ENCODE measurements at regions not wholly inside any gene's neighbourhood (a gene's known extent, or its start where the extent isn't known, plus 50 kb on each side); places are given as distances from the start of the nearest gene placed in this dataset.
A peak's percentile ranks its signal among the peaks of the same experiment; 100 is the strongest.

- TF ChIP-seq CTCF (IDR thresholded peaks at IDR 0.05): peak; percentile 41
- TF ChIP-seq MXI1 (IDR thresholded peaks at IDR 0.05; ENCODE audit: low read depth, low read length): no peak
- no peak for TF ChIP-seq REST (IDR thresholded peaks at IDR 0.05; ENCODE audit: low read depth, low read length)
- no peak for TF ChIP-seq YY1 (IDR thresholded peaks at IDR 0.05; ENCODE audit: low read depth)
- no peak for TF ChIP-seq EP300 (IDR thresholded peaks at IDR 0.05; ENCODE audit: borderline replicate concordance in 1 of 2, low read depth in 1 of 2, low read length in 1 of 2)
- TF ChIP-seq POLR2AphosphoS5 (IDR thresholded peaks at IDR 0.05; ENCODE audit: low read depth, low read length): no peak
- TF ChIP-seq USF2 (IDR thresholded peaks at IDR 0.05; ENCODE audit: borderline replicate concordance, low read depth, low read length): no peak
- TF ChIP-seq FOXJ3 (CRISPR knock-in tag; IDR thresholded peaks at IDR 0.05): no peak
- TF ChIP-seq RAD21 (IDR thresholded peaks at IDR 0.05; ENCODE audit: low read length): peak; percentile 83
- TF ChIP-seq SIN3A (IDR thresholded peaks at IDR 0.05; ENCODE audit: borderline replicate concordance, low read depth, low read length): no peak
- TF ChIP-seq IRF3 (IDR thresholded peaks at IDR 0.05; ENCODE audit: low read depth, low read length): no peak
- no peak for TF ChIP-seq TCF12 (IDR thresholded peaks at IDR 0.05)
Measured at GRCh38 chr3:75294124-75294523, 370.0 kb upstream of the FRG2C start.
